Activated CD8-positive, alpha-beta memory T cell treated with anti-CD3 and anti-CD28 coated beads, Interleukin-2, amount 10 ng/mL, durations not matched to agents 7 days and 5 days (primary cell): ENCODE measurements at regions not wholly inside any gene's neighbourhood (a gene's known extent, or its start where the extent isn't known, plus 50 kb on each side); places are given as distances from the start of the nearest gene placed in this dataset.
"Not testable (repeated sequence)": the region's sequence is repeated elsewhere in the genome, so short reads cannot be mapped to it uniquely, and the experiment has no call there.

Experiments used
- ATAC-seq: fragments of 150-1000 bp; cut with Tn5 transposase; one replicate; pipeline ENCODE4 v1.10.0; 2021; ENCODE audit warnings: moderate library complexity
- CTCF ChIA-PET: fragments of 350-600 bp; sonication (Branson Sonifier 250); formaldehyde crosslinking; loops from one replicate; lab custom pipeline; 2021; ENCODE audit warnings: antibody characterized with exemption; lab: Charles Lee
- DNase-seq: peaks from one replicate; pipeline ENCODE4 v3.0.0-alpha.2; 2020
- H3K27ac Mint-ChIP-seq: one replicate; pipeline ENCODE4 v1.8.0; 2021; ENCODE audit warnings: mild to moderate bottlenecking, mixed read lengths
- H3K27me3 Mint-ChIP-seq: one replicate; pipeline ENCODE4 v1.8.0; 2021; ENCODE audit warnings: mixed read lengths
- H3K36me3 Mint-ChIP-seq: one replicate; pipeline ENCODE4 v1.8.0; 2021; ENCODE audit warnings: mild to moderate bottlenecking, mixed read lengths
- H3K4me1 Mint-ChIP-seq: one replicate; pipeline ENCODE4 v1.8.0; 2021; ENCODE audit warnings: mixed read lengths
- H3K4me3 Mint-ChIP-seq: one replicate; pipeline ENCODE4 v1.8.0; 2021; ENCODE audit warnings: mild to moderate bottlenecking, moderate library complexity, mixed read lengths
- H3K9me3 Mint-ChIP-seq: one replicate; pipeline ENCODE4 v1.8.0; 2022; ENCODE audit warnings: low read depth, mixed read lengths

- DNase-seq (no peak), ATAC-seq (no peak)
- Mint-ChIP-seq H3K4me3 (no peak overlapping the region), H3K27ac (no peak overlapping the region), H3K9me3 (no peaks in the 10 kb centered on the region), H3K4me1 (no peaks in the 10 kb centered on the region), H3K27me3 (no peaks in the 10 kb centered on the region), H3K36me3 (no peaks in the 10 kb centered on the region)
- CTCF ChIA-PET: no interaction called here
These were observed 149.1 kb upstream of the ZNF366 start for GRCh38 chr5:72656331-72656730.

DNA sequence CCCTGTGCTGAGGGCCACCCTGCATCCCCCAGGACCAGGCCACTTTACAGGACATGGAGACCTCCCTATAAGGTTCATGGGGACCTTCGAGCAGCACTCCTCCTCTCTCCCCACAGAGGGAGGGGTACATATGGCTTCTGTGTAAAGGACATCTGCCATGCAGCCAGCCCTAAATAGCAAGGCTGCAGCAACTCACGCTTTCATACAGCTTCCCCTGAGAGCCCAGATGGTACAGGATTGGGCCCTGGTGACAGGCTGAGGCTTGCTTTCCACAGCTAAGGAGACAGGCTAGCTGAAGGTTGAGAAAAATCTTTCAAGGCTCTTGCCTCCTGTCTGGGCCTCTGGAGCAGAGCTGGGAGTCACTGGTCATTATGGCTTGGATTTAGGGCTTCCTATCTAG is 147.0 kb upstream of the ZNF366 start:
- ATAC-seq: no peak
- Mint-ChIP-seq H3K4me3 (no peak overlapping the region), H3K4me1 (no peaks in the 10 kb centered on the region), H3K36me3 (no peaks in the 10 kb centered on the region), H3K27me3 (no peaks in the 10 kb centered on the region), H3K27ac (no peak overlapping the region), H3K9me3 (no peaks in the 10 kb centered on the region)
- CTCF ChIA-PET: no interaction called here
- no peak for DNase-seq

- H3K9me3 Mint-ChIP-seq: no peaks in the 10 kb centered on the region
- DNase-seq (no peak), ATAC-seq (no peak)
- H3K27me3 Mint-ChIP-seq: no peaks in the 10 kb centered on the region
- H3K36me3 Mint-ChIP-seq: no peaks in the 10 kb centered on the region
- H3K4me1 Mint-ChIP-seq: no peaks in the 10 kb centered on the region
- no peak overlapping the region for H3K4me3 Mint-ChIP-seq
- H3K27ac Mint-ChIP-seq: no peak overlapping the region
- CTCF ChIA-PET: no interaction called here
These were observed 146.4 kb upstream of the ZNF366 start for GRCh38 chr5:72653586-72653985.

- CTCF ChIA-PET: no interaction called here
- H3K27me3 Mint-ChIP-seq: peaks cover 3% of the 10 kb centered on the region
These were observed 144.6 kb upstream of the ZNF366 start for GRCh38 chr5:72651779-72652178.

DNA sequence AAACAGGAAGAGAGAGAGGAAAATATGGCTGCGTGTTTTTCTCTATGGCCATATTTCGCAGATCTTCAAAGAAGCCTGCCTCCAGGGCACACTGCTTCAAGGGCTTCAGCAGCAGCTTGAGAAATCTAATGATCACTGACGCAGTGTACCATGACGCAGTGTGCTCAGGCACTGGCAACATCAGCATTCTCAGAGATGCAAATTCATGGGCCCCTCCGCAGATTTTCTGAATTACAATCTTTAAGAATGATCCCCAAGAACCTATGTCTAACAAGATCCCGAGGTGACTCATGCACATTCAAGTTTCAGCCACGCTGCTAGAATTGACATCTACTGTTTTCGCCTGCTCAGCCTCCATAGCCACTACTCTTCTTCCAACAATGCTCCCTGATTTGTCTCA is 143.9 kb upstream of the ZNF366 start:
- ATAC-seq (no peak), DNase-seq (no peak)
- peaks cover 3% of the 10 kb centered on the region for H3K27me3 Mint-ChIP-seq
- no peak overlapping the region for H3K27ac Mint-ChIP-seq
- H3K9me3 Mint-ChIP-seq: no peaks in the 10 kb centered on the region
- H3K4me1 Mint-ChIP-seq: no peaks in the 10 kb centered on the region
- H3K4me3 Mint-ChIP-seq: no peak overlapping the region
- CTCF ChIA-PET: no interaction called here
- no peaks in the 10 kb centered on the region for H3K36me3 Mint-ChIP-seq

More at GRCh38 chr5:72651779-72652178, 144.6 kb upstream of the ZNF366 start:
- no peaks in the 10 kb centered on the region for H3K4me1 Mint-ChIP-seq
- H3K27ac Mint-ChIP-seq: no peak overlapping the region
- no peaks in the 10 kb centered on the region for H3K9me3 Mint-ChIP-seq
- no peaks in the 10 kb centered on the region for H3K36me3 Mint-ChIP-seq
- no peak for ATAC-seq
- no peak overlapping the region for H3K4me3 Mint-ChIP-seq
- no peak for DNase-seq

- Mint-ChIP-seq H3K4me1 (no peaks in the 10 kb centered on the region), H3K9me3 (no peaks in the 10 kb centered on the region), H3K27me3 (peaks cover 3% of the 10 kb centered on the region), H3K36me3 (no peaks in the 10 kb centered on the region), H3K27ac (no peak overlapping the region), H3K4me3 (no peak overlapping the region)
- no peak for DNase-seq
- CTCF ChIA-PET: interaction anchor here (1.2 kb wide), 1 partner anchor 38 kb away, joined by 3 read pairs; no protein-coding TSS in a partner anchor
- no peak for ATAC-seq
These were observed 142.2 kb upstream of the ZNF366 start for GRCh38 chr5:72649449-72649848.

DNA sequence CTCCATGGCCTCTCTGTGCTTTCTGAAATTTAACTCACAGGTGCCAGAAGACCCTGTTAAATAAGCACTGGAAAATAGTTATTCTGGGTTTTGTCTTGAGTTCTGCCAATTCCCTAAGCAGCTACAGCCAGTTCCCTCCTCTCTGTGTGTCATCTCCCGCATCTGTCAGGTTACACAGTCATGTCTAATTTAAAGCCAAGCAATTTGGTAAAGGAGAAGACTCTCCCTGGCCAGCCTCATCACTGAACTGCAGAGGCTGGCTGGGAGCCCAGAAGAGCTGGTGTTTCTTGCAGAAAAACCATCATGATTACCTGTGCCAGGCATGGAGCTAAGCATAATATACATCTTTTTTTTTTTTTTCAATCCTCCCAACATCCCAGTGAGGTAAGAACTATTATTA is 141.3 kb upstream of the ZNF366 start:
- DNase-seq (no peak), ATAC-seq (no peak)
- H3K9me3 Mint-ChIP-seq: no peaks in the 10 kb centered on the region
- H3K36me3 Mint-ChIP-seq: no peaks in the 10 kb centered on the region
- H3K4me3 Mint-ChIP-seq: no peak overlapping the region
- CTCF ChIA-PET: interaction anchor here (1.0 to 1.2 kb wide), 2 partner anchors 37 to 226 kb away, joined by 3 read pairs; no protein-coding TSS in a partner anchor
- no peak overlapping the region for H3K27ac Mint-ChIP-seq
- peaks cover 3% of the 10 kb centered on the region for H3K27me3 Mint-ChIP-seq
- no peaks in the 10 kb centered on the region for H3K4me1 Mint-ChIP-seq

DNA sequence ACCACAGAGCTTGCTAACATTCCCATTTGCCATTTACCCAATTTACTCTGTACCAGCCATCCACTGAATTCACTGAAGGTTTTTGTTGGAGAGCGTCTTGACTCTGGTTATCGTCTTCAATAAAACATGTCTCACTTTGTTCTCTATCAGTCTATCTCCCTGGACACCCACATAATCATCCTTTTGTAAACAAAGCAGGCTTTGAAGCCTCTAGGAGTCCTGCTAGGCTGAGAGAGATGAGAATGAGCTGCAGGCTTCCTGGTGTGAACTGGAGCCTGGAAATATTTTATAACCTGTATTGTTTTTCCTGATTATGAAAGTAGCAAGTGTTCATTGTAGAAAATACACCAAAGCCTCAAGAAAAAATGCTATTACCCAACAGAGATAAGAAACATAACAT is 140.6 kb upstream of the ZNF366 start:
- no peak overlapping the region for H3K4me3 Mint-ChIP-seq
- no peaks in the 10 kb centered on the region for H3K4me1 Mint-ChIP-seq
- no peak overlapping the region for H3K27ac Mint-ChIP-seq
- no peaks in the 10 kb centered on the region for H3K9me3 Mint-ChIP-seq
- peaks cover 3% of the 10 kb centered on the region for H3K27me3 Mint-ChIP-seq
- no peaks in the 10 kb centered on the region for H3K36me3 Mint-ChIP-seq
- CTCF ChIA-PET: no interaction called here
- DNase-seq: no peak
- no peak for ATAC-seq

DNA sequence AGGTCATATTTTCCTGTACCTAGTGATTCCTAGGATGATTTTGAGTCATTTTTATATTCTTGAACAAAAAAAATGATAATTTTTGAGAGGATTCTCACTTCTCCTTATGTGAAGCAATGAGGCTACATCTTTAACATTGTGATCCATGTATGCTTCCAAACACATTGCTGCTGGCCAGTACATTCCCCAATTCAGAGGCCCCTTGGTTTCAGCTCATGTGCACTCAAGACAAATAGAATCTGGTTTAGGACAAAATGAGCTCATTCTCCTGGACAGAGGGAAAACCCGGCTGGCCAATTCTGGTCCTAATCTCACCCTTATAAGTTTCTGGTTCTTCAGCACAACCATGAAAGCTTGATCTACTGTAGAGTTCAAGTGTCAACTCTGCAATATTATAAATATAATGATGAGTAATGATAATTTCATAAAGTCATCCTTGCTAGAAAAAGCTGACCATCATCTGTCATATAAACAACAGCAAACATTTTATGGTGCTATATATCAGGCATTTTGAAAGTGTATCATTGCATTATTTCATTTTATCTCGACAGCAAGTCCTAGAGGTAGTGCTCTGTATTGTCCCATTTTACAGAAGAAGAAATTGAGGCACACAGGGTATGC is 139.1 kb upstream of the ZNF366 start:
- no peaks in the 10 kb centered on the region for H3K4me1 Mint-ChIP-seq
- H3K9me3 Mint-ChIP-seq: no peaks in the 10 kb centered on the region
- DNase-seq: no peak
- peaks cover 8% of the 10 kb centered on the region for H3K27me3 Mint-ChIP-seq
- CTCF ChIA-PET: interaction anchor here (1.7 kb wide), 1 partner anchor 9 kb away, joined by 3 read pairs; no protein-coding TSS in a partner anchor
- no peak overlapping the region for H3K27ac Mint-ChIP-seq
- ATAC-seq: no peak
- H3K36me3 Mint-ChIP-seq: no peaks in the 10 kb centered on the region
- H3K4me3 Mint-ChIP-seq: no peak overlapping the region

DNA sequence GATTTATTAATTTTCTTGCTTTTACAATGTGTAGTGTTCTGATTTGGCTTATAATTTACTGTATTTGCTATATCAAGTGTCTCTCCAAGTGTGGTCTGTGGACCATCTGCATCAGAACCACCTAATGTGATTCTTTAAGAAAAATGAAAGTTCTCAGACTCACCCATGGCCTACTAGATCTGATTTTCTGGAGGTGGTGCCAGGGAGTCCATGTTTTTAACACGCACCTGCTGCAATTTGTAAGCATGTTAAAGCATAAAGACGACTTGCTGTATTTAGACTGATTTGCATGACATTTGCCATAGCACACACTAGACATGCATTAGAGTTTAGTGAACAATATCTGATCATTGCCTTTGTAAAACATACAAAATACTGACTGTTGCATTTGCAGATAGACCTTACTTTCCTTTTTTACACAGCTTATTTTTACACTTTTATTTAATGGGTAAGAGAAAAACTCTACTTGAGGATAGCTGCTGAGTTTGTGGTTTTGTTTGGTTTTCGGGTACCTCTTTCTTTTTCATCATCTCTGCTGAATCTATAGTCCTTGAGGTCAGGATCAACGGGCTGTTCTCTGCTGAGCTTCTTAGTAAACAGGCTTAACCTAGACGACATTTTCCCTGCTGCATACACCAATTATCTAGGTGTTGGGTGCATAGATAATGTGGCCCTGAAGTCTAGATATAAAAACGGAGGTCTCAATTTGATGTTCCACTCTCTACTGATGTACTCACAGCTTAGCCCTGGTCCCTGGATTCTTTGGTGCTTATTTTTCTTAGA is 138.0 kb upstream of the ZNF366 start:
- CTCF ChIA-PET: interaction anchor here (1.7 kb wide), 1 partner anchor 8 kb away, joined by 3 read pairs; no protein-coding TSS in a partner anchor
- DNase-seq (no peak), ATAC-seq (no peak)
- no peak overlapping the region for H3K27ac Mint-ChIP-seq
- no peaks in the 10 kb centered on the region for H3K9me3 Mint-ChIP-seq
- no peaks in the 10 kb centered on the region for H3K4me1 Mint-ChIP-seq
- no peaks in the 10 kb centered on the region for H3K36me3 Mint-ChIP-seq
- peaks cover 8% of the 10 kb centered on the region for H3K27me3 Mint-ChIP-seq
- no peak overlapping the region for H3K4me3 Mint-ChIP-seq

GRCh38 chr5:72644296-72644695 is 137.1 kb upstream of the ZNF366 start:
- Mint-ChIP-seq H3K27me3 (peaks cover 8% of the 10 kb centered on the region), H3K27ac (no peak overlapping the region), H3K36me3 (no peaks in the 10 kb centered on the region), H3K4me3 (no peak overlapping the region), H3K9me3 (no peaks in the 10 kb centered on the region), H3K4me1 (no peaks in the 10 kb centered on the region)
- ATAC-seq (no peak), DNase-seq (no peak)
- CTCF ChIA-PET: no interaction called here

- Mint-ChIP-seq H3K4me3 (no peak overlapping the region), H3K9me3 (no peaks in the 10 kb centered on the region), H3K4me1 (no peaks in the 10 kb centered on the region), H3K36me3 (no peaks in the 10 kb centered on the region), H3K27me3 (peaks cover 5% of the 10 kb centered on the region), H3K27ac (no peak overlapping the region)
- CTCF ChIA-PET: no interaction called here
- no peak for DNase-seq
- ATAC-seq: no peak
These were observed 134.0 kb upstream of the ZNF366 start for GRCh38 chr5:72641164-72641563.

- Mint-ChIP-seq H3K4me3 (no peak overlapping the region), H3K27me3 (peaks cover 4% of the 10 kb centered on the region), H3K4me1 (no peaks in the 10 kb centered on the region), H3K9me3 (no peaks in the 10 kb centered on the region), H3K27ac (no peak overlapping the region), H3K36me3 (no peaks in the 10 kb centered on the region)
- DNase-seq: no peak
- CTCF ChIA-PET: interaction anchor here (1.1 kb wide), 1 partner anchor 9 kb away, joined by 3 read pairs; no protein-coding TSS in a partner anchor
- no peak for ATAC-seq
These were observed 129.8 kb upstream of the ZNF366 start for GRCh38 chr5:72637058-72637457.

GRCh38 chr5:72636565-72636964 is 129.4 kb upstream of the ZNF366 start:
- DNase-seq, H3K27ac Mint-ChIP-seq, H3K27me3 Mint-ChIP-seq, H3K4me3 Mint-ChIP-seq, ATAC-seq, H3K4me1 Mint-ChIP-seq, H3K9me3 Mint-ChIP-seq, H3K36me3 Mint-ChIP-seq: not testable (repeated sequence)
- CTCF ChIA-PET: interaction anchor here (1.1 kb wide), 1 partner anchor 9 kb away, joined by 3 read pairs; no protein-coding TSS in a partner anchor
